A673 (cell line): ENCODE measurements at regions not wholly inside any gene's neighbourhood (a gene's known extent, or its start where the extent isn't known, plus 50 kb on each side); places are given as distances from the start of the nearest gene placed in this dataset.

Experiments
- BruUV-seq: library from RNA; stranded (reverse); fragments of 400-500 nt; replicated peaks from 2 replicates; lab custom pipeline; 2021; lab: Mats Ljungman, UMichigan
- CTCF ChIA-PET: fragments of 300-600 bp; sonication (Branson Sonifier 250); formaldehyde crosslinking; loops from one replicate; lab custom pipeline; 2022; ENCODE audit warnings: antibody characterized with exemption; lab: Charles Lee
- POLR2A ChIA-PET: fragments of 300-600 bp; sonication (Branson Sonifier 250); formaldehyde crosslinking; loops from one replicate; lab custom pipeline; 2022; ENCODE audit warnings: antibody characterized with exemption; ENCODE audit not compliant: low non-redundant PET; lab: Charles Lee
- DNase-seq: peaks from one replicate; pipeline ENCODE4 v3.0.0-alpha.2; 2015; ENCODE audit warnings: low spot score
- H3K27ac ChIP-seq: fragments of 200-600 bp; sonication (generic); 2 replicates; pipeline ENCODE4 v1.5.1; 2016; ENCODE audit warnings: mixed run types, low read depth, mild to moderate bottlenecking, mixed read lengths, antibody characterized with exemption, low read length; ENCODE audit not compliant: poor library complexity, severe bottlenecking
- H3K27me3 ChIP-seq: fragments of 200-600 bp; sonication (generic); replicated peaks from 2 replicates; pipeline ENCODE4 v1.6.1; 2017; ENCODE audit warnings: mixed run types, low read depth, mild to moderate bottlenecking, mixed read lengths, antibody characterized with exemption, low read length; ENCODE audit not compliant: insufficient read depth, poor library complexity
- H3K36me3 ChIP-seq: fragments of 200-600 bp; sonication (generic); 2 replicates; pipeline ENCODE4 v1.6.1; 2016; ENCODE audit warnings: mixed run types, mild to moderate bottlenecking, mixed read lengths, antibody characterized with exemption, low read length; ENCODE audit not compliant: insufficient read depth, poor library complexity, severe bottlenecking
- H3K4me1 ChIP-seq: fragments of 200-600 bp; sonication (generic); 2 replicates; pipeline ENCODE4 v1.6.1; 2017; ENCODE audit warnings: mixed run types, mild to moderate bottlenecking, mixed read lengths, antibody characterized with exemption, low read length; ENCODE audit not compliant: insufficient read depth, poor library complexity, severe bottlenecking
- H3K4me3 ChIP-seq: fragments of 200-600 bp; sonication (generic); 2 replicates; pipeline ENCODE4 v1.5.1; 2016; ENCODE audit warnings: low read depth, mixed run types, mild to moderate bottlenecking, mixed read lengths, low read length; ENCODE audit not compliant: poor library complexity, severe bottlenecking
- H3K9me3 ChIP-seq: fragments of 200-600 bp; sonication (generic); 2 replicates; pipeline ENCODE4 v1.6.1; 2016; ENCODE audit warnings: mixed run types, low read depth, mild to moderate bottlenecking, mixed read lengths, antibody characterized with exemption, low read length; ENCODE audit not compliant: poor library complexity, severe bottlenecking
- CTCF ChIP-seq: fragments of 300-800, 200-600 bp; sonication (generic); conservative IDR thresholded peaks from 2 replicates; pipeline ENCODE4 v1.5.1; 2017; ENCODE audit warnings: low read depth, mild to moderate bottlenecking, antibody characterized with exemption, low read length, moderate library complexity, mixed read lengths
- EZH2 ChIP-seq: fragments of 200-600 bp; sonication (generic); IDR thresholded peaks from 2 replicates; pipeline ENCODE4 v1.6.1; 2017; ENCODE audit warnings: borderline replicate concordance, low read depth, mild to moderate bottlenecking, mixed read lengths, antibody characterized with exemption, low read length; ENCODE audit not compliant: poor library complexity, severe bottlenecking
- intact Hi-C: fragments of 100-400 bp; cut with micrococcal nuclease; formaldehyde crosslinking; loops from one replicate; pipeline ENCODE4 v1.10.0; 2022; ENCODE audit not compliant: unreplicated experiment

GRCh38 chr12:75844985-75845384, 186.6 kb downstream of the PHLDA1 start:
- BruUV-seq, result no TSS peak
- intact Hi-C loops, result no loop called here
- Histone ChIP-seq H3K36me3 (no peaks in the 10 kb centered on the region), H3K4me1 (peaks cover 10% of the 10 kb centered on the region), H3K9me3 (no peaks in the 10 kb centered on the region), H3K4me3 (no peak overlapping the region), H3K27me3 (no peaks in the 10 kb centered on the region), H3K27ac (no peak overlapping the region)
- ChIA-PET CTCF (interaction anchor here (0.6 kb wide), 1 partner anchor 105 kb away, joined by 6 read pairs; no protein-coding TSS in a partner anchor), POLR2A (no interaction called here)
- no peak for DNase-seq
- TF ChIP-seq EZH2 (no peak), CTCF (no peak)

- Histone ChIP-seq H3K4me3 (no peak overlapping the region), H3K9me3 (no peaks in the 10 kb centered on the region), H3K36me3 (no peaks in the 10 kb centered on the region), H3K27me3 (no peaks in the 10 kb centered on the region), H3K27ac (no peak overlapping the region), H3K4me1 (peaks cover 10% of the 10 kb centered on the region)
- no peak for TF ChIP-seq EZH2
- no peak for TF ChIP-seq CTCF
- BruUV-seq, result no TSS peak
- intact Hi-C loops, result no loop called here
- DNase-seq, result no peak
- POLR2A ChIA-PET, result no interaction called here
- CTCF ChIA-PET, result no interaction called here
Observed at GRCh38 chr12:75844049-75844770, 187.4 kb downstream of the PHLDA1 start.

GRCh38 chr12:75842090-75842489, 189.5 kb downstream of the PHLDA1 start:
- POLR2A ChIA-PET, result no interaction called here

GRCh38 chr12:75840994-75841355, 190.6 kb downstream of the PHLDA1 start:
- Histone ChIP-seq H3K9me3 (no peaks in the 10 kb centered on the region), H3K4me1 (no peaks in the 10 kb centered on the region), H3K36me3 (no peaks in the 10 kb centered on the region), H3K27me3 (no peaks in the 10 kb centered on the region), H3K27ac (no peak overlapping the region), H3K4me3 (no peak overlapping the region)
- BruUV-seq, result no TSS peak
- intact Hi-C loops, result no loop called here
- TF ChIP-seq EZH2, result no peak
- no peak for TF ChIP-seq CTCF
- ChIA-PET CTCF (no interaction called here), POLR2A (no interaction called here)
- no peak for DNase-seq

More at GRCh38 chr12:75842090-75842489, 189.5 kb downstream of the PHLDA1 start:
- Histone ChIP-seq H3K4me3 (no peak overlapping the region), H3K4me1 (no peaks in the 10 kb centered on the region), H3K27ac (no peak overlapping the region), H3K9me3 (no peaks in the 10 kb centered on the region), H3K27me3 (no peaks in the 10 kb centered on the region), H3K36me3 (no peaks in the 10 kb centered on the region)
- CTCF ChIA-PET, result no interaction called here
- intact Hi-C loops, result no loop called here
- no peak for DNase-seq
- no peak for TF ChIP-seq EZH2
- no TSS peak for BruUV-seq
